ENCODE measurements at regions not wholly inside any gene's neighbourhood (a gene's known extent, or its start where the extent isn't known, plus 50 kb on each side); places are given as distances from the start of the nearest gene placed in this dataset.

DNA sequence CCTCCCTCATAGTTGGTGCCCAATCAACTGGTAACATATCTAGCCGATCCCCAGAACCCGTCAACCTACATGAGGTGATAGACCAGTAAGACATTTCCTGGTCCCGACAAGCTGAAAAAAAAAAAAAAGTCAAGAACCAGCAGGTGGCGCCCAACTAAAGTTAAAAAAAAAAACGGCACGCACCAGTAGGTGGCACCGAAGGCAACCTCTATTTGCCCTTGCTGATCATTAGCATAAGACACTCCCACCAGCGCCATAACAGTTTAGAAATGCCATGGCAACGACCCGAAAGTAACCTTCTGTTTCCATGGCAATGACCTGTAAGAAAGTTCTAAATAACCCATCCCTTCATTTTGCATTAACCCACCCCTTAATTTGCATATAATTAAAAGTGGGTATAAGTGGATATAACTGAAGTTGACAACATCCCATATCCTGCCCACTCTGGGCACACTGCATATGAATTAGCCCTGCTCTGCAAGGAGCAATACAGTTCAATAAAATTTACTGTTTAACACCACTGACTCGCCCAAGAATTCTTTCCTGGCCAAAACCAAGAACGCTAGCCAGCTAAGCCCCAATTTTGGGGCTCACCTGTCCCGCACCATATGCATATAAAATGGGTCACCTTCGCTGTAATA is 83.9 kb upstream of the SPANXB1 start (continued):
- TF ChIP-seq, protein P1, sequence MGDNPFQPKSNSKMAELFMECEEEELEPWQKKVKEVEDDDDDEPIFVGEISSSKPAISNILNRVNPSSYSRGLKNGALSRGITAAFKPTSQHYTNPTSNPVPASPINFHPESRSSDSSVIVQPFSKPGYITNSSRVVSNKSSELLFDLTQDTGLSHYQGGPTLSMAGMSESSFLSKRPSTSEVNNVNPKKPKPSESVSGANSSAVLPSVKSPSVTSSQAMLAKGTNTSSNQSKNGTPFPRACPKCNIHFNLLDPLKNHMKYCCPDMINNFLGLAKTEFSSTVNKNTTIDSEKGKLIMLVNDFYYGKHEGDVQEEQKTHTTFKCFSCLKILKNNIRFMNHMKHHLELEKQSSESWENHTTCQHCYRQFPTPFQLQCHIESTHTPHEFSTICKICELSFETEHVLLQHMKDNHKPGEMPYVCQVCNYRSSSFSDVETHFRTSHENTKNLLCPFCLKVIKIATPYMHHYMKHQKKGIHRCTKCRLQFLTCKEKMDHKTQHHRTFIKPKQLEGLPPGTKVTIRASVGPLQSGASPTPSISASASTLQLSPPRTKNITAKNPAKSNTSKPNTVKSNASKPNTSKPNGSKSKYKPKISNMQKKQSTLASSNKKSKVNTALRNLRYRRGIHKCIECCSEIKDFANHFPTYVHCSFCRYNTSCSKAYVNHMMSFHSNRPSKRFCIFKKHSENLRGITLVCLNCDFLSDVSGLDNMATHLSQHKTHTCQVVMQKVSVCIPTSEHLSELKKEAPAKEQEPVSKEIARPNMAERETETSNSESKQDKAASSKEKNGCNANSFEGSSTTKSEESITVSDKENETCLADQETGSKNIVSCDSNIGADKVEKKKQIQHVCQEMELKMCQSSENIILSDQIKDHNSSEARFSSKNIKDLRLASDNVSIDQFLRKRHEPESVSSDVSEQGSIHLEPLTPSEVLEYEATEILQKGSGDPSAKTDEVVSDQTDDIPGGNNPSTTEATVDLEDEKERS (tag by site-specific recombination; IDR thresholded peaks at IDR 0.05): no peak
- TF ChIP-seq, protein P2, sequence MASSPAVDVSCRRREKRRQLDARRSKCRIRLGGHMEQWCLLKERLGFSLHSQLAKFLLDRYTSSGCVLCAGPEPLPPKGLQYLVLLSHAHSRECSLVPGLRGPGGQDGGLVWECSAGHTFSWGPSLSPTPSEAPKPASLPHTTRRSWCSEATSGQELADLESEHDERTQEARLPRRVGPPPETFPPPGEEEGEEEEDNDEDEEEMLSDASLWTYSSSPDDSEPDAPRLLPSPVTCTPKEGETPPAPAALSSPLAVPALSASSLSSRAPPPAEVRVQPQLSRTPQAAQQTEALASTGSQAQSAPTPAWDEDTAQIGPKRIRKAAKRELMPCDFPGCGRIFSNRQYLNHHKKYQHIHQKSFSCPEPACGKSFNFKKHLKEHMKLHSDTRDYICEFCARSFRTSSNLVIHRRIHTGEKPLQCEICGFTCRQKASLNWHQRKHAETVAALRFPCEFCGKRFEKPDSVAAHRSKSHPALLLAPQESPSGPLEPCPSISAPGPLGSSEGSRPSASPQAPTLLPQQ (tag by site-specific recombination; IDR thresholded peaks at IDR 0.05): no peak
- TF ChIP-seq, protein P3, sequence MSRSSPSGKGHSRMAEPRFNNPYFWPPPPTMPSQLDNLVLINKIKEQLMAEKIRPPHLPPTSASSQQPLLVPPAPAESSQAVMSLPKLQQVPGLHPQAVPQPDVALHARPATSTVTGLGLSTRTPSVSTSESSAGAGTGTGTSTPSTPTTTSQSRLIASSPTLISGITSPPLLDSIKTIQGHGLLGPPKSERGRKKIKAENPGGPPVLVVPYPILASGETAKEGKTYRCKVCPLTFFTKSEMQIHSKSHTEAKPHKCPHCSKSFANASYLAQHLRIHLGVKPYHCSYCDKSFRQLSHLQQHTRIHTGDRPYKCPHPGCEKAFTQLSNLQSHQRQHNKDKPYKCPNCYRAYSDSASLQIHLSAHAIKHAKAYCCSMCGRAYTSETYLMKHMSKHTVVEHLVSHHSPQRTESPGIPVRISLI (tag by site-specific recombination; IDR thresholded peaks at IDR 0.05): peak; percentile 59; the same call in 1 of the 2 replicates
- TF ChIP-seq, protein P4, sequence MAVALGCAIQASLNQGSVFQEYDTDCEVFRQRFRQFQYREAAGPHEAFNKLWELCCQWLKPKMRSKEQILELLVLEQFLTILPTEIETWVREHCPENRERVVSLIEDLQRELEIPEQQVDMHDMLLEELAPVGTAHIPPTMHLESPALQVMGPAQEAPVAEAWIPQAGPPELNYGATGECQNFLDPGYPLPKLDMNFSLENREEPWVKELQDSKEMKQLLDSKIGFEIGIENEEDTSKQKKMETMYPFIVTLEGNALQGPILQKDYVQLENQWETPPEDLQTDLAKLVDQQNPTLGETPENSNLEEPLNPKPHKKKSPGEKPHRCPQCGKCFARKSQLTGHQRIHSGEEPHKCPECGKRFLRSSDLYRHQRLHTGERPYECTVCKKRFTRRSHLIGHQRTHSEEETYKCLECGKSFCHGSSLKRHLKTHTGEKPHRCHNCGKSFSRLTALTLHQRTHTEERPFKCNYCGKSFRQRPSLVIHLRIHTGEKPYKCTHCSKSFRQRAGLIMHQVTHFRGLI (tag by site-specific recombination; IDR thresholded peaks at IDR 0.05): no peak
- TF ChIP-seq ZNF223 (tag by site-specific recombination; IDR thresholded peaks at IDR 0.05) (no peak), ZNF114 (tag by site-specific recombination; IDR thresholded peaks at IDR 0.05) (no peak), ZNF16 (tag by site-specific recombination; IDR thresholded peaks at IDR 0.05; ENCODE audit: low read depth) (no peak), ZNF133 (tag by site-specific recombination; IDR thresholded peaks at IDR 0.05) (no peak), ZNF548 (tag by site-specific recombination; IDR thresholded peaks at IDR 0.05) (no peak), ZNF558 (tag by site-specific recombination; IDR thresholded peaks at IDR 0.05) (no peak), ZNF391 (tag by site-specific recombination; IDR thresholded peaks at IDR 0.05; ENCODE audit: borderline replicate concordance, low read depth) (no peak), ZSCAN16 (tag by site-specific recombination; IDR thresholded peaks at IDR 0.05) (no peak), MZF1 (tag by site-specific recombination; IDR thresholded peaks at IDR 0.05; ENCODE audit: borderline replicate concordance) (no peak), ZNF132 (tag by site-specific recombination; IDR thresholded peaks at IDR 0.05; ENCODE audit: borderline replicate concordance) (no peak), ZBTB17 (tag by site-specific recombination; IDR thresholded peaks at IDR 0.05) (no peak), ZXDB (tag by site-specific recombination; IDR thresholded peaks at IDR 0.05) (peak; percentile 32; the same call in 1 of the 2 replicates), ZNF623 (tag by site-specific recombination; IDR thresholded peaks at IDR 0.05) (no peak), GLI4 (tag by site-specific recombination; IDR thresholded peaks at IDR 0.05) (no peak), ZBTB8A (tag by site-specific recombination; IDR thresholded peaks at IDR 0.05) (0 out of 2 replicates have a peak, but pooled peaks have one; percentile 14), ZSCAN30 (tag by site-specific recombination; IDR thresholded peaks at IDR 0.05) (no peak)
- TF ChIP-seq, protein P5, sequence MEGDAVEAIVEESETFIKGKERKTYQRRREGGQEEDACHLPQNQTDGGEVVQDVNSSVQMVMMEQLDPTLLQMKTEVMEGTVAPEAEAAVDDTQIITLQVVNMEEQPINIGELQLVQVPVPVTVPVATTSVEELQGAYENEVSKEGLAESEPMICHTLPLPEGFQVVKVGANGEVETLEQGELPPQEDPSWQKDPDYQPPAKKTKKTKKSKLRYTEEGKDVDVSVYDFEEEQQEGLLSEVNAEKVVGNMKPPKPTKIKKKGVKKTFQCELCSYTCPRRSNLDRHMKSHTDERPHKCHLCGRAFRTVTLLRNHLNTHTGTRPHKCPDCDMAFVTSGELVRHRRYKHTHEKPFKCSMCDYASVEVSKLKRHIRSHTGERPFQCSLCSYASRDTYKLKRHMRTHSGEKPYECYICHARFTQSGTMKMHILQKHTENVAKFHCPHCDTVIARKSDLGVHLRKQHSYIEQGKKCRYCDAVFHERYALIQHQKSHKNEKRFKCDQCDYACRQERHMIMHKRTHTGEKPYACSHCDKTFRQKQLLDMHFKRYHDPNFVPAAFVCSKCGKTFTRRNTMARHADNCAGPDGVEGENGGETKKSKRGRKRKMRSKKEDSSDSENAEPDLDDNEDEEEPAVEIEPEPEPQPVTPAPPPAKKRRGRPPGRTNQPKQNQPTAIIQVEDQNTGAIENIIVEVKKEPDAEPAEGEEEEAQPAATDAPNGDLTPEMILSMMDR (tag by site-specific recombination; IDR thresholded peaks at IDR 0.05): peak; percentile 87
